ENCODE measurements at regions not wholly inside any gene's neighbourhood (a gene's known extent, or its start where the extent isn't known, plus 50 kb on each side); places are given as distances from the start of the nearest gene placed in this dataset.
"Not testable (repeated sequence)": the region's sequence is repeated elsewhere in the genome, so short reads cannot be mapped to it uniquely, and the experiment has no call there.

- DNase-seq: not testable (repeated sequence)
These were observed 382.6 kb upstream of the TGIF2LX start for GRCh38 chrX:89539150-89539549.

DNA sequence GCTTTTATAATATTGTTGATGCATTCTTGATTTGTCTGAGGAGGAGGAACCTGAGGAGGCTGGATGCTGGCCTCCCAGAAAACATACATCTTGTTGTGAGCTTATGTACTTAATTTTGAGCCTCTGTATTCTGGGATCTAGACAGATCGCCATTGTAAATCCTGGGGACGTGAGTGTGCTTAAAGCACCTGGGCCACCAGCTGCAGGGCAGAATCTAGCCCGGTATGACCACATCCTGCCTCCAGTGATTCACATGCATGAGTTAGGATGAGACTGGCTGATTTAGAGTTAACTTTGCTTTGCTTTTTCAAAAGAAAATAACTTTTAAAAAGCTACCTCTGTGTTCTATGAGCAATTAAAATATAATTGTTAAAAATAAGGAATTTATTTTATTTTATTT, 364.6 kb upstream of the TGIF2LX start:
- not testable (repeated sequence) for DNase-seq

DNA sequence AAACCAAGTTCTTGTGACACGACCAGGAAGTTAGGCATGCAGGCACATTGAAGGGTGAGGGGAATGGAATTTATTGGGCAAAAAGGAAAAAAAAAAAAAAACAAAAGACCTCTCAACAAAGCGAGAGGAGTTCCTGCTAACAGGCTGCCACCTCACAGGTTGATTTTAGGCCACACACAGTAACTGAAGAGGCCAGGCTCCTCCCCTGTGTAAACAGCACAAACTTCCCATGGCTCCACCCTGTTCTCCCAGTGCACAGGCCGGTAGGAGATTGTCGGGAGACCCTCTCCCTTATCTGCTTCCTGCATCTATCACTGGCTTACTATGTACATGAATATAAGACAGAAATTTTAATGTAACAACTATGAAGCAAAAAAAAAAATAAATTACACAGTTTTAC, 359.6 kb upstream of the TGIF2LX start:
- DNase-seq: not testable (repeated sequence)

DNA sequence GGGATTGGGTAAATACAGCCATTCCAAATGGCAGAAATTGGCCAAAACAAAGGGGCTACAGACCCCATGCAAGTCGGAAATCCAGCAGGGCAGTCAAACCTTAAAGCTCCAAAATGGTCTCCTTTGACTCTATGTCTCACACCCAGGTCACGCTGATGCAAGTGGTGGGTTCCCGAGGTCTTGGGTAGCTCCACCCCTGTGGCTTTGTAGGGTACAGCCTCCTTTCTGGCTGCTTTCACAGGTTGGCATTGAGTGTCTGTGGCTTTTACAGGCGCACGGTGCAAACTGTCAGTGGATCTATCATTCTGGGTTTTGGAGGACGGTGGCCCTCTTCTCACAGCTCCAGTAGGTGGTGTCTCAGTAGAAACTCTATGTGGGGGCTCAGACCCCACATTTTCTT, 358.6 kb upstream of the TGIF2LX start:
- DNase-seq: not testable (repeated sequence)

DNA sequence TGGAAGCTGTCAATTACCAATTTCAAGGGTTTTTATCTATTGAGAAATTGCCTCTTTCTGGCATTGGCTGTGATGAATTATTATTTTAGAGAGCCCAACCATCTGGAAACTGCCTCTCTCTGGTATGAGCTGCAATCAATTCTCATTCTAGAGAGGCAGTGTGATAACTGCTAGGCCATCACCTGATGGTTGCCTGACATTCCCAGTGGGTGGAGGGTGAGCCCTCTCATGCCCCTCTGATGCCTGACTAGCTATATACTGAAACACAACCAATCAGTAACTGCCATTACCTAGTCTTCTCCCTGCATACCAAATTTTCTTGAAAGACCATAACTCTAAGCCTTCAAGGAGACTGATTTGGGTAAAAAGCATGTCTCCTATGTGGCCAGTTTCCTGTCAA, 353.9 kb upstream of the TGIF2LX start:
- DNase-seq: not testable (repeated sequence)

DNA sequence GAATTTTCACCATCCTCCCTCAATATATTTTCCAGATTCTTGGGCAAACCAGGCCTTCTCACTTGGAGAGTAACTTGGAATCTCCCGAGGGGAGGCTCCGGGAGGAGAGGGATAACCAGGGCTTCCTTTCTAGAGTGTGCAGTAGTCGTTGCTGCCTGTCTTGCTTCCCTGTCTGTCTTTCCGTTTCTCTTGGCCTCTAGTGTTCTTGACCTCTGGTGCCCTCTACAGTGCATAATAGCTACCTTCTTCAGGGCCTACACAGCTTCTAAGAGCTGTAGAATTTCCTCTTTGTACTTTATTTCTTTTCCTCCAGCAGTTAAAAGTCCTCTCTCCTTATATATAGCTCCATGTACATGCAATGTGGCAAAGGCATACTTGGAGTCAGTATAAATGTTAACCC, 339.8 kb upstream of the TGIF2LX start:
- DNase-seq: not testable (repeated sequence)

- not testable (repeated sequence) for DNase-seq
These were observed 289.9 kb upstream of the TGIF2LX start for GRCh38 chrX:89631858-89632257.

GRCh38 chrX:89635887-89636286, 285.8 kb upstream of the TGIF2LX start:
- not testable (repeated sequence) for DNase-seq

DNA sequence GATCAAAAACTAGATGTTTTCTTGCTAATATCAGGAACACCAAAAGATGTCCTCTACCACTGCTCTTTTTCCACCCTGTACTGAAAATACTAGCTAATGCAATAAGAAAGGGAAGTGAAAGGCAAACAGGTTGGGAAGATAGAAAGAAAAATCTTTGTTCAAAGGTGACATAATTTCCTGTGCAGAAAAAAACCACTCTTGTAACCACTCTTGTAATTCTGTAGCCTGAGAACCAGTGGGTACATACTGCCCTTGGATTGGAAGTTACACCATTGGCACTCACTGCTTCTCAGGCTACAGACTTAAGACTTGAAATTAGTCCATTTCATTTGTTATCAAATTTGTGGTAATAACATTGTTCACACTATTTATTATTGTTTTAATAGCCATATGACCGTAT, 263.0 kb upstream of the TGIF2LX start:
- not testable (repeated sequence) for DNase-seq

GRCh38 chrX:89706481-89706880, 215.2 kb upstream of the TGIF2LX start:
- not testable (repeated sequence) for DNase-seq

DNA sequence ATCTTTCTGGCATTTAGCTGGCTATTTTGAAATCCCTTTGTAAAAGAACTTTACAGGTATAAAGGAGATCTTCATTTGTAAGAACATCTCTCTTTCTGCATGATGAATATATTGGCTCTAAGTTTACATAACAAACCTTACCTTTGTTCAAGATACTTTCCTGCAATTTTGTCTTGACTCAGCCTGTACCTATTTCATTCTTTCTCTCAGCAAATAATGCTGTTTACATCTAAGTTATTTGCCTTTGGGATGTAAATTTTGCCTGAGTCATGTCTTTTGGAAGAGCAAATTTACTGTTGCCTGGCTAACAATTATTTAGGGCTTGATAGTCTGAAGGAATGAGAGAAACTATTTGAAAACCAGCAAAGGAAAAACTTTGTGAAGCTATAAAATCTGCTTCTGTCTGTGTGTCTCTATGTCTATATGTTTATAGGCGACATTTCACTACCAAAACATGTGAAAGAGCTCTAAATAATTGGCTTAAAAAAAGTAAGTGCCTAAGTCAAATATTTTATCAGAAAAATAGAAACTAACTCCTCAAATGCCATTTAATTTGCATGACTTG, 214.3 kb upstream of the TGIF2LX start:
- not testable (repeated sequence) for DNase-seq

- not testable (repeated sequence) for DNase-seq
These were observed 187.3 kb upstream of the TGIF2LX start for GRCh38 chrX:89734367-89734766.

DNA sequence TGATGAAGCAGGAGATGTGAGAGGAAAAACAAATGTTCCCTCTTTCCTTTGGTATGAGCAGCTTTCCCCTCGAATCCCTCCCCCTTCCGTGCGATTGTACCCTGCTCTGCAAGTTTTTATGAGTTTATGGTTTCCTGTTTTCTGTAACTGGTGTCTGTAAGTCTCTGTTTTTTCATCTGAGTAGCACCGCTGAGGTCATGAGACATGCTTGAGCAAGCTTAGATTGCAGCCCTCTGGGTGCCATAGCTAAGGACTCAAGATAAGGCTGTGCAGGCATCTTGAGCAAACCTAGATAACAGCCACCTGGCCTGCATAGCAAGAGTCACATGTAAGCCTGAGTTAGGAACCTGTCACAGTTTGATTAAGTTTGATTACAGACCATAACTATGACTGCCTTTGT, 165.2 kb upstream of the TGIF2LX start:
- DNase-seq: not testable (repeated sequence)

GRCh38 chrX:89757767-89758166, 163.9 kb upstream of the TGIF2LX start:
- peak; percentile 3 for DNase-seq

GRCh38 chrX:89759076-89759685, 162.5 kb upstream of the TGIF2LX start:
- not testable (repeated sequence) for DNase-seq

GRCh38 chrX:89771639-89772038, 150.1 kb upstream of the TGIF2LX start:
- DNase-seq: not testable (repeated sequence)

GRCh38 chrX:89811440-89811839, 110.3 kb upstream of the TGIF2LX start:
- DNase-seq: not testable (repeated sequence)

- not testable (repeated sequence) for DNase-seq
These were observed 82.0 kb upstream of the TGIF2LX start for GRCh38 chrX:89839723-89840122.

- DNase-seq: not testable (repeated sequence)
These were observed 50.0 kb upstream of the TGIF2LX start for GRCh38 chrX:89871662-89872061.

Data from CD4-positive, alpha-beta T cell treated with Interleukin-21 for 1 hour (primary cell).